DMS153 treated with DMSO at 0.1 percent for 48 hours (cell line): ENCODE measurements at regions not wholly inside any gene's neighbourhood (a gene's known extent, or its start where the extent isn't known, plus 50 kb on each side); places are given as distances from the start of the nearest gene placed in this dataset.
"Not testable (repeated sequence)": the region's sequence is repeated elsewhere in the genome, so short reads cannot be mapped to it uniquely, and the experiment has no call there.

ENCODE experiments used
- DNase-seq: peaks from one replicate; lab custom pipeline; 2025; ENCODE audit not compliant: unreplicated experiment; lab: John Stamatoyannopoulos, UW

- no peak for DNase-seq
These were observed 1165.5 kb upstream of the SLC39A10 start for GRCh38 chr2:194491409-194492115.

- no peak for DNase-seq
These were observed 1170.7 kb upstream of the SLC39A10 start for GRCh38 chr2:194486326-194486725.

GRCh38 chr2:194483041-194483440 lies 1174.0 kb upstream of the SLC39A10 start:
- no peak for DNase-seq

- DNase-seq, result no peak
These were observed 1191.4 kb upstream of the SLC39A10 start for GRCh38 chr2:194465641-194466040.

GRCh38 chr2:194464964-194465638 lies 1191.9 kb upstream of the SLC39A10 start:
- no peak for DNase-seq

- DNase-seq, result not testable (repeated sequence)
These were observed 1194.1 kb upstream of the SLC39A10 start for GRCh38 chr2:194462883-194463282.

- no peak for DNase-seq
These were observed 1201.7 kb upstream of the SLC39A10 start for GRCh38 chr2:194455358-194455757.

GRCh38 chr2:194452504-194452903 lies 1204.5 kb upstream of the SLC39A10 start:
- no peak for DNase-seq

- no peak for DNase-seq
These were observed 1211.8 kb upstream of the SLC39A10 start for GRCh38 chr2:194445226-194445625.

GRCh38 chr2:194443926-194444325 lies 1213.1 kb upstream of the SLC39A10 start:
- no peak for DNase-seq

GRCh38 chr2:194424683-194425209 lies 1232.3 kb upstream of the SLC39A10 start:
- DNase-seq, result no peak

- DNase-seq, result no peak
These were observed 1245.8 kb upstream of the SLC39A10 start for GRCh38 chr2:194411221-194411620.

- DNase-seq, result no peak
These were observed 1261.2 kb upstream of the SLC39A10 start for GRCh38 chr2:194395818-194396217.

GRCh38 chr2:194385376-194385775 lies 1271.7 kb upstream of the SLC39A10 start:
- no peak for DNase-seq

- no peak for DNase-seq
These were observed 1273.6 kb upstream of the SLC39A10 start for GRCh38 chr2:194383401-194383800.

GRCh38 chr2:194382221-194382620 lies 1274.8 kb upstream of the SLC39A10 start:
- DNase-seq, result no peak

GRCh38 chr2:194380011-194380410 lies 1277.0 kb upstream of the SLC39A10 start:
- DNase-seq, result no peak

GRCh38 chr2:194367390-194367789 lies 1289.6 kb upstream of the SLC39A10 start:
- DNase-seq, result not testable (repeated sequence)

GRCh38 chr2:194363878-194364277 lies 1293.1 kb upstream of the SLC39A10 start:
- no peak for DNase-seq

GRCh38 chr2:194363295-194363694 lies 1293.7 kb upstream of the SLC39A10 start:
- no peak for DNase-seq

- no peak for DNase-seq
These were observed 1304.5 kb upstream of the SLC39A10 start for GRCh38 chr2:194352505-194352904.

- DNase-seq, result no peak
These were observed 1310.8 kb upstream of the SLC39A10 start for GRCh38 chr2:194346193-194346592.
